ENCODE measurements at regions not wholly inside any gene's neighbourhood (a gene's known extent, or its start where the extent isn't known, plus 50 kb on each side); places are given as distances from the start of the nearest gene placed in this dataset.
"Not testable (repeated sequence)": the region's sequence is repeated elsewhere in the genome, so short reads cannot be mapped to it uniquely, and the experiment has no call there.

DNA sequence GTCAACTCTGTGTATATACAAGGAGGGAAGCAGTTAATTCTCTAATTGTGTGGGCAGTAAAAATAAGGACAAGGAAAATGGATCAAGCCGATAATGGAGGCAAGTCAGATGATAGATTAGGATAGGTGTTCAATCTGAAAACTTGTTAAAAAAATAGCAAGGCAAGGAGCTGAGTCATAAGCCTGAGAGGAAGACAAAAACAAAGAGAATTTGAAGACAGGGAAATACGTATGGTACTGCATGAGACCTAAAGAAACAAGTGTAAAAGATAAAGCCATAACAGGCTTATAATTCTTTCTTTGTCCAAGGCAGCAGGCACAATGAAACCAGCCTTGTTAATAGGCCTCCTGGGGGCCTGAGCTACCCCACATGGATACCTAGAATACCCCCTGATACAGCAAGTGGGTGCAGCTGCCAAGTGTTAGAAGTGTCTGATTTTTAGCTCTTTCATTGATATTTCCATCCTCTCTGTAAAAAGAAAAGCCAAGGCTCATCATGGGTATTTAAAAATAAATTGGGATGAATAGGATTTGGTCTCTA is 1570.6 kb upstream of the LRRTM3 start:
- no peak for DNase-seq (ENCODE audit: low read depth)

GRCh38 chr10:65358565-65358964 is 1567.3 kb upstream of the LRRTM3 start:
- no peak for DNase-seq (ENCODE audit: low read depth)

DNA sequence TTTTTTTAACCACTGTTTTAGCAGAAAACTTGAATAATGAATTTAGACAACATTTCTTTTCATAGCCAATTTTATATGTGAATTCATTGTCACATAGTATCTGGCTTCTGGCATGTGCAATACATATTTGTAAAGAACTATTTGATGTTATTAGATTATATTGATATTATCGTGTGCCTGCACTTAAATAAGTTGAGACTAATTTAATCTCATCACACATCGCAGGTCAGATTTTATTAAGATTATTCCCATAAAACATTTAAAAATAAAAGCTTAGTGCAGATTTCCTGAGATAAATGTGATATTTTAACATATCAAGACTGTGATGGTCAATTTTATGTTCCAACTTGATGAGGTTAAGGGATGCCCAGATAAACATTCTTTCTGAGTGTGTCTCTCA is 1565.3 kb upstream of the LRRTM3 start:
- no peak for DNase-seq (ENCODE audit: low read depth)

- DNase-seq (ENCODE audit: low read depth) = no peak
Observed at GRCh38 chr10:65365878-65366277, 1560.0 kb upstream of the LRRTM3 start.

DNA sequence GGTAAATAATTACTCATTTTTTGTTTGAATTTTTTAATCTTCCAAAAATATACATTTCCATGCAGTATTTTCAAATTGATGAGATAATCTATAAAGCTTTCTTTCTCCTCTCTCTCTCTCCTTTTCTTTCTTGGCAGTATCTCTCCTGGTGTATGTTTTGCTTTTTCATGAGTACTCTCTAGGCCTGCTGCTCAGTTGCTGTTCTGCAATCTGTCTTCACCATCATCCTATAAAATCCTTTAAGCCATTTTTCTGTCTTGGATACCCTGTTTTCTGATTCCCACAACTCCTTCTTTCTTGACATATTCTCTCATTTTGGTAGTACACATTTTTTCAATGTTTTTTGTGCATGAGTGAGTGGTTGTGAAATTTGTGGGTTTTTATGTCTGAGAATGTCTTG is 1558.1 kb upstream of the LRRTM3 start:
- no peak for DNase-seq (ENCODE audit: low read depth)

GRCh38 chr10:65375528-65375927 is 1550.3 kb upstream of the LRRTM3 start:
- DNase-seq (ENCODE audit: low read depth) = no peak

- DNase-seq (ENCODE audit: low read depth) = no peak
Observed at GRCh38 chr10:65377687-65378086, 1548.1 kb upstream of the LRRTM3 start.

GRCh38 chr10:65394502-65395297 is 1531.1 kb upstream of the LRRTM3 start:
- no peak for DNase-seq (ENCODE audit: low read depth)

GRCh38 chr10:65395631-65396030 is 1530.2 kb upstream of the LRRTM3 start:
- DNase-seq (ENCODE audit: low read depth) = no peak

DNA sequence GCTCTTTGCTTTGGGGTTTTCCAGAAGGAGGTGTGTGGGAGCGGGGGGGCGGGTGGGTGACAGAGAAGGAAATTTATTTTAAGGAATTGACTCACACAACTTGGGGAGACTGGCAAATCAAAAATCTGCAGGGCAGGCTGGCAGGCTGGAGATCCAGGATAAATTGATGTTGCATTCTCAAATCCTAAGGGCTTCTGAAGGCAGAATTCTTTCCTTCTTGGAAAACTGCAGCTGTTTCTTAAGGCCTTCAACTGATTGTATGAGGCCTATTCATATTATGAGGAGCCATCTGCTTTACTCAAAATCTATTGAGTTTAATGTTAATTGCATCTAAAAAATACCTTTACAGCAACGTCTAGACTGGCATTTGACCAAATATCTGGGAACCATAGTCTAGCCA is 1528.8 kb upstream of the LRRTM3 start:
- DNase-seq (ENCODE audit: low read depth) = no peak

GRCh38 chr10:65408401-65408800 is 1517.4 kb upstream of the LRRTM3 start:
- DNase-seq (ENCODE audit: low read depth) = no peak

- no peak for DNase-seq (ENCODE audit: low read depth)
Observed at GRCh38 chr10:65413001-65413400, 1512.8 kb upstream of the LRRTM3 start.

DNA sequence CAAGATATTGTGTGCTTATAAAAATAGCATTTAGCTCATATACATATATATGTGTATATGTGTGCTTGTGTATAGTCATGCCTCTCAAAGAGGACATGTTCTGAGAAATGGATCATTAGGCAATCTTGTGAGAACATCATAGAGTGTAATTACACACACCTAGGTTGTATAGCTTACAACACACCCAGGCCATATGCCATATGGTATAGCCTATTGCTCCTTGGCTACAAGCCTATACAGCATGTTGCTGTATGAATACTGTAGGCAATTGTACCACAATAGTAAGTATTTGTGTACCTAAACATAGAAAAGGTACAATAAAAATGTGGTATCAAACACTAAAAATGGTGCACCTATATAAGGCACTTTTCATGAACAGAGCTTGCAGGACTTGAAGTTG is 1510.5 kb upstream of the LRRTM3 start:
- DNase-seq (ENCODE audit: low read depth) = no peak

- no peak for DNase-seq (ENCODE audit: low read depth)
Observed at GRCh38 chr10:65416094-65416493, 1509.7 kb upstream of the LRRTM3 start.

- DNase-seq (ENCODE audit: low read depth) = no peak
Observed at GRCh38 chr10:65419629-65420028, 1506.2 kb upstream of the LRRTM3 start.

GRCh38 chr10:65423043-65423442 is 1502.8 kb upstream of the LRRTM3 start:
- no peak for DNase-seq (ENCODE audit: low read depth)

- not testable (repeated sequence) for DNase-seq (ENCODE audit: low read depth)
Observed at GRCh38 chr10:65429381-65429780, 1496.5 kb upstream of the LRRTM3 start.

- no peak for DNase-seq (ENCODE audit: low read depth)
Observed at GRCh38 chr10:65430979-65431378, 1494.9 kb upstream of the LRRTM3 start.

- no peak for DNase-seq (ENCODE audit: low read depth)
Observed at GRCh38 chr10:65470986-65471385, 1454.8 kb upstream of the LRRTM3 start.

DNA sequence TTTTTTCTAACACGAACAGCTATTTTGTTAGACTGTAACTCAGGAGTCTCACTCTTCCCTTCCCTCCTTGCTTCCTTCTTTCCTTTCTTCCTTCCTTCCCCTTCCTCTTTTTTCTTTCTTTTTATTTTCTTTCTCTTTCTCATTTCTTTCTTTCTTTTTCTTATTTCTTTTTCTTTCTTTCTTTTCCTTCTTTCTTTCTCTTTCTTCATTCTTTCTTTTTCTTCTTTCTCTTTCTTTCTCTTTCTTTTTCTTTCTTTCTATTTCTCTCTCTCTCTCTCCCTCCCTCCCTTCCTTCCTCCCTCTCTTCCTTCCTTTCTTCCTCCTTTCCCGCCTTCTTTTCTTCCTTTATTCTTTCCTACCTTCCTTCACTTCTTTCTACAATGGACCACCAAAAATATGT is 1443.0 kb upstream of the LRRTM3 start:
- DNase-seq (ENCODE audit: low read depth) = no peak

DNA sequence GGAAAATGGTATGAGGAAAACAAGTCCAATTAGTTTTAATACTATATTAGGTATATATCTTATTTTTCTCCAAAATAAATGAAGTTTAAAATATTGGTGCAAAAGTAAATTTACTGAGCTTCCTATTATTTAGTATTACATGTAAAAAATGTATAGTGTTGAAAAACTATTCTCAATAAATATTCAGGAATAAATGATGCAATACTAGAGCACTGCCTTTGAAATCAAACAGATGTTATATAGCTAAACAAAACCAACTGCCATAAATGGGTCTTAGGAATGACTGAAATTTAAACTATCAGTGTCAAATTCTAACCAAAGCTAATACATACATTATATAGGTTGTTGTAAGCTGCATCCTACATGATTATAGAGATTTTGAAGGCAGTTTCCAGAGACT is 1434.0 kb upstream of the LRRTM3 start:
- no peak for DNase-seq (ENCODE audit: low read depth)

DNA sequence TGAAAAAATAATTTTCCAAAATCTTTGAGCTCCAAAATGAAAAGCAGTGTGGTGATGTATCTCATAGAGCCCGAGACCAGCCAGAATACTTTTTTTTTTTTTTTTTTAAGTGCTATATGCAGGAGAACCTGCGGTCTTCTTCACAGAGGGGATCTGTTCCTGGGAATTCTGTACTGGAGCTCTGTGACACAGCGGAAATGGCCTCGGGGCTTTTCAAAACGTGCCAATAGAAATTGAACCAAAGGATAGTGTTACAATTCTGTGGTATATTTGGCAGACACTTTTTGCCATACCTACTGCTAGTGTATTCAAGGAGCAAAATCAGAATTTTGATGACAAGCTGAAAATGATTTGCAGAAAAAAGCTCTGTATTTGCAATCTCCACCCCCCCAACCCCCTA is 1429.3 kb upstream of the LRRTM3 start:
- no peak for DNase-seq (ENCODE audit: low read depth)

DNA sequence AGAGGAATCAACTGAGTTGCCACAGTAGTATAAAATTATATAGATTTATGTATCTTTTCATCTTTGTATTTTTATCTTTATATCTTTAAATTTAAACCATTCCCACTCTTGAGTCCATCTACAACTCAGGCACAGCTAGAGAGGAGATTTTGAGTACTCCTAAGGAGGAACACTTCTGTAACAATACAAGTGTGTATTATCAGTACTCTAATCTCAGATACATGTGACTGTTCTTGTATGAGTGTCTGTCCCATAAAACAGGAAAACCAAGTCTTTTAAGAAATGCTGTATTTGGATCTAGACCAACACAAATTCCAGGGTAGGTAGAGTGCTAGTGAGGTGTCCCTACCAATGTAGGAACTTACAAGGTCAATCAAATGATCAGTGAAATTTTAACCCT is 1428.0 kb upstream of the LRRTM3 start:
- no peak for DNase-seq (ENCODE audit: low read depth)

DNA sequence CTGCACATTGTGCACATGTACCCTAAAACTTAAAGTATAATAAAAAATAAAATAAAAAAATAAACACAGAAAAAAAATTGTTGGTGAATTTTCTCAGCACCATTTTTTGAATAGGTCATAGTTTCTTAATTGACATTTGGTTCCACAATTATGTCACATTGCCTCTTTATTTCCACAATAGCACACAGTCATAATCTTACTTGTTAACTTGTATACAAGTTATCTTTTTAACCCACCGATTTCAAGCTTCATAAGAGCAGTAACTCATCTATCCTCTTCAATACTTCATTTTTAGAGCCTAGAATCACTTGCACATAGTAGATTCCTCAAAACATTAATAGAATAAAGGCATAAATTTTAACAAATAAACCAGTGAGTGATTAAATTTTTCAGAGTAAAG is 1425.1 kb upstream of the LRRTM3 start:
- no peak for DNase-seq (ENCODE audit: low read depth)
